GM19351 (cell line): ENCODE measurements at regions not wholly inside any gene's neighbourhood (a gene's known extent, or its start where the extent isn't known, plus 50 kb on each side); places are given as distances from the start of the nearest gene placed in this dataset.

Experiments used
- ATAC-seq: cut with Tn5 transposase; IDR thresholded peaks from one replicate; pipeline ENCODE4 v1.9.1; 2021; ENCODE audit warnings: mild to moderate bottlenecking, moderate library complexity; ENCODE audit not compliant: unreplicated experiment

- no peak for ATAC-seq
Observed at GRCh38 chr2:223368481-223368880, 233.7 kb downstream of the SCG2 start.

- no peak for ATAC-seq
Observed at GRCh38 chr2:223369889-223370288, 232.3 kb downstream of the SCG2 start.

GRCh38 chr2:223383315-223383714 lies 218.8 kb downstream of the SCG2 start:
- no peak for ATAC-seq

- ATAC-seq: no peak
Observed at GRCh38 chr2:223386189-223386588, 216.0 kb downstream of the SCG2 start.

GRCh38 chr2:223386984-223387383 lies 215.2 kb downstream of the SCG2 start:
- ATAC-seq: no peak

GRCh38 chr2:223389624-223390023 lies 212.5 kb downstream of the SCG2 start:
- no peak for ATAC-seq

GRCh38 chr2:223396993-223397392 lies 205.2 kb downstream of the SCG2 start:
- no peak for ATAC-seq

GRCh38 chr2:223399357-223399957 lies 202.7 kb downstream of the SCG2 start:
- ATAC-seq: no peak

GRCh38 chr2:223404616-223405015 lies 197.5 kb downstream of the SCG2 start:
- no peak for ATAC-seq

- ATAC-seq: no peak
Observed at GRCh38 chr2:223414646-223415045, 187.5 kb downstream of the SCG2 start.

GRCh38 chr2:223415071-223415470 lies 187.1 kb downstream of the SCG2 start:
- no peak for ATAC-seq

GRCh38 chr2:223416815-223417610 lies 185.1 kb downstream of the SCG2 start:
- ATAC-seq: no peak

GRCh38 chr2:223418131-223418530 lies 184.0 kb downstream of the SCG2 start:
- no peak for ATAC-seq

- ATAC-seq: no peak
Observed at GRCh38 chr2:223418604-223419199, 183.5 kb downstream of the SCG2 start.

- no peak for ATAC-seq
Observed at GRCh38 chr2:223420048-223420447, 182.1 kb downstream of the SCG2 start.

- no peak for ATAC-seq
Observed at GRCh38 chr2:223431479-223431878, 170.7 kb downstream of the SCG2 start.

- no peak for ATAC-seq
Observed at GRCh38 chr2:223433461-223433860, 168.7 kb downstream of the SCG2 start.

- ATAC-seq: no peak
Observed at GRCh38 chr2:223437788-223438187, 164.4 kb downstream of the SCG2 start.

- ATAC-seq: no peak
Observed at GRCh38 chr2:223439184-223439583, 163.0 kb downstream of the SCG2 start.

GRCh38 chr2:223439786-223440185 lies 162.4 kb downstream of the SCG2 start:
- no peak for ATAC-seq

- no peak for ATAC-seq
Observed at GRCh38 chr2:223442847-223443246, 159.3 kb downstream of the SCG2 start.

GRCh38 chr2:223450246-223450645 lies 151.9 kb downstream of the SCG2 start:
- no peak for ATAC-seq
